H9 (cell line): ENCODE measurements at regions not wholly inside any gene's neighbourhood (a gene's known extent, or its start where the extent isn't known, plus 50 kb on each side); places are given as distances from the start of the nearest gene placed in this dataset.

Experiments
- DNase-seq: peaks from one replicate; pipeline ENCODE4 v3.0.0-alpha.2; 2017
- H2AFZ ChIP-seq: one replicate; pipeline ENCODE4 v1.6.1; 2013; ENCODE audit warnings: mild to moderate bottlenecking, low read length, control low read depth, moderate library complexity
- H2AK5ac ChIP-seq: 2 replicates; pipeline ENCODE4 v1.6.1; 2013; ENCODE audit warnings: low read length, control low read depth, mixed read lengths; ENCODE audit not compliant: insufficient read length
- H2BK120ac ChIP-seq: one replicate; pipeline ENCODE4 v1.6.1; 2013; ENCODE audit warnings: low read depth, mild to moderate bottlenecking, low read length, control low read depth, inconsistent platforms; ENCODE audit not compliant: poor library complexity, severe bottlenecking
- H2BK12ac ChIP-seq: 2 replicates; pipeline ENCODE4 v1.6.1; 2013; ENCODE audit warnings: low read length, control low read depth, mixed read lengths, low read depth; ENCODE audit not compliant: insufficient read length
- H2BK15ac ChIP-seq: 2 replicates; pipeline ENCODE4 v1.6.1; 2013; ENCODE audit warnings: low read depth, low read length, control low read depth
- H2BK20ac ChIP-seq: one replicate; pipeline ENCODE4 v1.6.1; 2013; ENCODE audit warnings: low read depth, mild to moderate bottlenecking, low read length, control low read depth, inconsistent platforms; ENCODE audit not compliant: poor library complexity, severe bottlenecking
- H2BK5ac ChIP-seq: 2 replicates; pipeline ENCODE4 v1.6.1; 2013; ENCODE audit warnings: low read length, control low read depth, mixed read lengths; ENCODE audit not compliant: insufficient read length
- H3K14ac ChIP-seq: 2 replicates; pipeline ENCODE4 v1.6.1; 2013; ENCODE audit warnings: low read length, control low read depth; ENCODE audit not compliant: insufficient read depth
- H3K18ac ChIP-seq: 2 replicates; pipeline ENCODE4 v1.6.1; 2013; ENCODE audit warnings: low read depth, mild to moderate bottlenecking, mixed read lengths, low read length, control low read depth; ENCODE audit not compliant: insufficient read length
- H3K23ac ChIP-seq: 2 replicates; pipeline ENCODE4 v1.6.1; 2013; ENCODE audit warnings: low read length, control low read depth, mixed read lengths, low read depth; ENCODE audit not compliant: insufficient read length
- H3K23me2 ChIP-seq: 2 replicates; pipeline ENCODE4 v1.6.1; 2013; ENCODE audit warnings: low read depth, mild to moderate bottlenecking, mixed read lengths, low read length, control low read depth; ENCODE audit not compliant: insufficient read length, poor library complexity, severe bottlenecking
- H3K27ac ChIP-seq: 2 replicates; pipeline ENCODE4 v1.5.1; 2013; ENCODE audit warnings: low read length, control low read depth, mixed read lengths, low read depth; ENCODE audit not compliant: insufficient read length
- H3K27me3 ChIP-seq: 2 replicates; pipeline ENCODE4 v1.6.1; 2013; ENCODE audit warnings: low read length, control low read depth, inconsistent platforms; ENCODE audit not compliant: insufficient read depth
- H3K4ac ChIP-seq: 2 replicates; pipeline ENCODE4 v1.6.1; 2013; ENCODE audit warnings: low read depth, mild to moderate bottlenecking, control low read depth, inconsistent platforms, low read length, moderate library complexity
- H3K4me1 ChIP-seq: 2 replicates; pipeline ENCODE4 v1.6.1; 2013; ENCODE audit warnings: low read length, control low read depth, inconsistent platforms; ENCODE audit not compliant: insufficient read depth
- H3K4me2 ChIP-seq: 2 replicates; pipeline ENCODE4 v1.6.1; 2013; ENCODE audit warnings: low read length, control low read depth, mixed read lengths; ENCODE audit not compliant: insufficient read length, insufficient read depth
- H3K56ac ChIP-seq: 2 replicates; pipeline ENCODE4 v1.6.1; 2013; ENCODE audit warnings: low read depth, mild to moderate bottlenecking, mixed read lengths, low read length, control low read depth; ENCODE audit not compliant: insufficient read length
- H3K79me1 ChIP-seq: 2 replicates; pipeline ENCODE4 v1.6.1; 2013; ENCODE audit warnings: low read depth, mild to moderate bottlenecking, moderate library complexity, low read length, control low read depth, inconsistent platforms; ENCODE audit not compliant: insufficient read depth, poor library complexity, severe bottlenecking
- H3K79me2 ChIP-seq: 2 replicates; pipeline ENCODE4 v1.6.1; 2013; ENCODE audit warnings: low read length, control low read depth, inconsistent platforms; ENCODE audit not compliant: insufficient read depth
- H3K9ac ChIP-seq: 2 replicates; pipeline ENCODE4 v1.6.1; 2013; ENCODE audit warnings: low read length, control low read depth, mixed read lengths; ENCODE audit not compliant: insufficient read length; ENCODE audit errors: extremely low read depth
- H3K9me3 ChIP-seq: one replicate; pipeline ENCODE4 v1.6.1; 2013; ENCODE audit warnings: low read depth, low read length, inconsistent platforms; ENCODE audit not compliant: control insufficient read depth
- H3T11ph ChIP-seq: one replicate; pipeline ENCODE4 v1.6.1; 2013; ENCODE audit warnings: mild to moderate bottlenecking, low read length, control low read depth, inconsistent platforms
- H4K20me1 ChIP-seq: one replicate; pipeline ENCODE4 v1.6.1; 2013; ENCODE audit not compliant: control insufficient read depth, insufficient read length, insufficient read depth
- H4K5ac ChIP-seq: 2 replicates; pipeline ENCODE4 v1.6.1; 2013; ENCODE audit warnings: low read depth, mild to moderate bottlenecking, mixed read lengths, low read length, control low read depth; ENCODE audit not compliant: insufficient read length
- H4K8ac ChIP-seq: replicated peaks from 2 replicates; pipeline ENCODE4 v1.6.1; 2013; ENCODE audit warnings: low read length, control low read depth, mixed read lengths, low read depth; ENCODE audit not compliant: insufficient read length
- H4K91ac ChIP-seq: 2 replicates; pipeline ENCODE4 v1.6.1; 2013; ENCODE audit warnings: low read depth, mild to moderate bottlenecking, moderate library complexity, mixed read lengths, low read length, control low read depth; ENCODE audit not compliant: insufficient read length
- H3K27ac Mint-ChIP-seq, 3 experiments: 2 replicates in 2 of 3; 3 replicates in 1 of 3; pipeline ENCODE4 v1.8.0; 2020 to 2021; ENCODE audit warnings: mixed read lengths in 3 of 3, mild to moderate bottlenecking in 1 of 3, moderate library complexity in 1 of 3
- H3K27me3 Mint-ChIP-seq: 2 replicates; pipeline ENCODE4 v1.8.0; 2021; ENCODE audit warnings: low read depth, mild to moderate bottlenecking, moderate library complexity, mixed read lengths
- H3K36me3 Mint-ChIP-seq, 3 experiments: 2 replicates in 2 of 3; 3 replicates in 1 of 3; pipeline ENCODE4 v1.8.0; 2020 to 2021; ENCODE audit warnings: low read depth in 3 of 3, mixed read lengths in 3 of 3; ENCODE audit not compliant: insufficient read depth in 1 of 3
- H3K4me1 Mint-ChIP-seq, 2 experiments: 2 replicates each; pipeline ENCODE4 v1.8.0; 2020; ENCODE audit warnings: mixed read lengths in 2 of 2
- H3K4me3 Mint-ChIP-seq, 2 experiments: 2 replicates in 1 of 2; 3 replicates in 1 of 2; pipeline ENCODE4 v1.8.0; 2020 to 2021; ENCODE audit warnings: mild to moderate bottlenecking in 2 of 2, mixed read lengths in 2 of 2, moderate library complexity in 1 of 2
- H3K9me3 Mint-ChIP-seq, 2 experiments: 2 replicates in 1 of 2; 3 replicates in 1 of 2; pipeline ENCODE4 v1.8.0; 2020; ENCODE audit warnings: mild to moderate bottlenecking in 2 of 2, mixed read lengths in 2 of 2, moderate library complexity in 1 of 2
- CTCF ChIP-seq: fragments of 200-600 bp; sonication (generic); conservative IDR thresholded peaks from 3 replicates; pipeline ENCODE4 v1.8.0; 2021; ENCODE audit warnings: antibody characterized with exemption, mild to moderate bottlenecking
- WGBS: extraction: QIAGEN DNeasy Blood & Tissue Kit; methylation state at CpG from one replicate; pipeline ENCODE4 v1.1.7; 2013; ENCODE audit warnings: missing lambda C conversion rate, low lambda C conversion rate, mixed read lengths; ENCODE audit not compliant: insufficient read length; ENCODE audit errors: extremely low coverage; 5-methylcytosine and 5-hydroxymethylcytosine counted together

GRCh38 chr2:191625446-191625845 is 52.5 kb upstream of the NABP1 start:
- WGBS, result no CpG with 5 or more reads among the region's 2 CpGs
- Histone ChIP-seq H3K4me2 (no peak overlapping the region), H3K18ac (no peak overlapping the region), H2AK5ac (no peak overlapping the region), H3K27me3 (no peaks in the 10 kb centered on the region), H3K23ac (no peak overlapping the region), H2BK12ac (no peak overlapping the region), H2BK20ac (no peak overlapping the region), H3K4ac (no peak overlapping the region), H3K23me2 (no peaks in the 10 kb centered on the region), H2AFZ (no peak overlapping the region), H4K91ac (no peak overlapping the region), H4K5ac (no peak overlapping the region), H3T11ph (no peak overlapping the region), H3K56ac (no peak overlapping the region), H3K27ac (no peak overlapping the region), H3K79me2 (no peaks in the 10 kb centered on the region), H3K14ac (no peak overlapping the region), H3K9ac (no peak overlapping the region), H3K9me3 (no peaks in the 10 kb centered on the region), H3K4me1 (no peaks in the 10 kb centered on the region), H3K79me1 (no peaks in the 10 kb centered on the region), H2BK120ac (no peak overlapping the region), H4K8ac (no peak overlapping the region), H2BK5ac (no peak overlapping the region), H2BK15ac (no peak overlapping the region), H4K20me1 (no peaks in the 10 kb centered on the region)
- Mint-ChIP-seq H3K36me3 (no peaks in the 10 kb centered on the region), H3K4me1 (no peaks in the 10 kb centered on the region), H3K27ac (no peak overlapping the region), H3K9me3 (no peaks in the 10 kb centered on the region), H3K27me3 (no peaks in the 10 kb centered on the region), H3K4me3 (no peak overlapping the region)
- DNase-seq, result no peak
- TF ChIP-seq CTCF, result no peak
